HEK293T (cell line): ENCODE measurements at regions not wholly inside any gene's neighbourhood (a gene's known extent, or its start where the extent isn't known, plus 50 kb on each side); places are given as distances from the start of the nearest gene placed in this dataset.

ENCODE experiments used
- CTCF ChIA-PET: fragments of 350-600 bp; formaldehyde crosslinking; extraction: SDS; loops from one replicate; lab custom pipeline; 2021; ENCODE audit warnings: antibody characterized with exemption, inconsistent platforms; lab: Yijun Ruan, JAX
- POLR2A ChIA-PET: fragments of 350-600 bp; formaldehyde crosslinking; extraction: SDS; loops from one replicate; lab custom pipeline; 2020; ENCODE audit warnings: antibody characterized with exemption, inconsistent platforms; lab: Yijun Ruan, JAX
- DNase-seq: peaks from one replicate; pipeline ENCODE4 v3.0.0; 2012; ENCODE audit warnings: mixed read lengths; ENCODE audit errors: extremely low spot score
- ARNT ChIP-seq: fragments of 450-650 bp; IDR thresholded peaks from 2 replicates; pipeline ENCODE4 v1.6.1; 2017; ENCODE audit warnings: mild to moderate bottlenecking
- BHLHE40 ChIP-seq: fragments of 450-650 bp; IDR thresholded peaks from 2 replicates; pipeline ENCODE4 v1.6.1; 2016; ENCODE audit warnings: mild to moderate bottlenecking, moderate library complexity, borderline replicate concordance
- CTBP1 ChIP-seq: fragments of 450-650 bp; IDR thresholded peaks from 2 replicates; pipeline ENCODE4 v1.6.1; 2016; ENCODE audit warnings: borderline replicate concordance
- ELF4 ChIP-seq: fragments of 450-650 bp; IDR thresholded peaks from 2 replicates; pipeline ENCODE4 v1.6.1; 2017; ENCODE audit warnings: antibody characterized with exemption
- FOXA1 ChIP-seq: fragments of 450-650 bp; IDR thresholded peaks from 2 replicates; pipeline ENCODE4 v1.6.1; 2016; ENCODE audit warnings: mild to moderate bottlenecking
- FOXK2 ChIP-seq: fragments of 450-650 bp; IDR thresholded peaks from 2 replicates; pipeline ENCODE4 v1.6.1; 2016; ENCODE audit warnings: mild to moderate bottlenecking
- FOXM1 ChIP-seq: fragments of 450-650 bp; IDR thresholded peaks from 2 replicates; pipeline ENCODE4 v1.6.1; 2017; ENCODE audit warnings: mild to moderate bottlenecking, borderline replicate concordance
- HDGF ChIP-seq: fragments of 450-650 bp; IDR thresholded peaks from 2 replicates; pipeline ENCODE4 v1.6.1; 2017; ENCODE audit warnings: antibody characterized with exemption, borderline replicate concordance
- L3MBTL2 ChIP-seq: fragments of 450-650 bp; conservative IDR thresholded peaks from 2 replicates; pipeline ENCODE4 v1.6.1; 2016; ENCODE audit warnings: mild to moderate bottlenecking
- LEF1 ChIP-seq: fragments of 450-650 bp; IDR thresholded peaks from 2 replicates; pipeline ENCODE4 v1.6.1; 2017; ENCODE audit warnings: mild to moderate bottlenecking, borderline replicate concordance
- NFRKB ChIP-seq: fragments of 450-650 bp; IDR thresholded peaks from 2 replicates; pipeline ENCODE4 v1.6.1; 2016; ENCODE audit warnings: mild to moderate bottlenecking, moderate library complexity
- PKNOX1 ChIP-seq: fragments of 450-650 bp; IDR thresholded peaks from 2 replicates; pipeline ENCODE4 v1.6.1; 2016
- SP1 ChIP-seq: fragments of 450-650 bp; IDR thresholded peaks from 2 replicates; pipeline ENCODE4 v1.6.1; 2017
- SUZ12 ChIP-seq: fragments of 450-650 bp; IDR thresholded peaks from 2 replicates; pipeline ENCODE4 v1.6.1; 2016; ENCODE audit warnings: mild to moderate bottlenecking
- TARDBP ChIP-seq: fragments of 450-650 bp; IDR thresholded peaks from 2 replicates; pipeline ENCODE4 v1.6.1; 2016
- ZNF384 ChIP-seq: fragments of 450-650 bp; IDR thresholded peaks from 2 replicates; pipeline ENCODE4 v1.6.1; 2016

- ChIA-PET CTCF (no interaction called here), POLR2A (no interaction called here)
- TF ChIP-seq SUZ12 (no peak), L3MBTL2 (no peak), FOXM1 (no peak), ARNT (no peak), CTBP1 (no peak), NFRKB (no peak), SP1 (no peak), FOXA1 (no peak), FOXK2 (no peak), ELF4 (no peak), PKNOX1 (no peak), HDGF (no peak), BHLHE40 (no peak), ZNF384 (no peak), LEF1 (no peak), TARDBP (no peak)
- DNase-seq = no peak
Measured at GRCh38 chr11:92129811-92130210, 94.8 kb upstream of the FAT3 start.

GRCh38 chr11:92128026-92128425 is 96.6 kb upstream of the FAT3 start:
- DNase-seq = no peak
- CTCF ChIA-PET = no interaction called here
- no peak for TF ChIP-seq PKNOX1
- TF ChIP-seq HDGF = no peak
- TF ChIP-seq SP1 = no peak
- no peak for TF ChIP-seq ELF4
- no peak for TF ChIP-seq NFRKB
- TF ChIP-seq ARNT = no peak
- TF ChIP-seq FOXA1 = no peak
- TF ChIP-seq L3MBTL2 = no peak
- TF ChIP-seq TARDBP = no peak
- TF ChIP-seq BHLHE40 = no peak
- no peak for TF ChIP-seq FOXM1
- no peak for TF ChIP-seq SUZ12
- POLR2A ChIA-PET = no interaction called here

GRCh38 chr11:92125321-92125720 is 99.3 kb upstream of the FAT3 start:
- TF ChIP-seq L3MBTL2 (no peak), ZNF384 (no peak), BHLHE40 (no peak), SUZ12 (no peak), LEF1 (no peak), ARNT (no peak), PKNOX1 (no peak), TARDBP (no peak), NFRKB (no peak)
- ChIA-PET POLR2A (no interaction called here), CTCF (no interaction called here)
- DNase-seq = no peak

GRCh38 chr11:92123540-92123939 is 101.1 kb upstream of the FAT3 start:
- CTCF ChIA-PET = no interaction called here
- no peak for DNase-seq
- POLR2A ChIA-PET = no interaction called here
- no peak for TF ChIP-seq BHLHE40
- no peak for TF ChIP-seq CTBP1
- no peak for TF ChIP-seq ARNT
- TF ChIP-seq TARDBP = no peak
- no peak for TF ChIP-seq HDGF
- no peak for TF ChIP-seq SP1
- no peak for TF ChIP-seq LEF1
- no peak for TF ChIP-seq FOXM1
- TF ChIP-seq FOXK2 = no peak
- no peak for TF ChIP-seq SUZ12
- no peak for TF ChIP-seq ZNF384
- no peak for TF ChIP-seq L3MBTL2
- no peak for TF ChIP-seq PKNOX1
- no peak for TF ChIP-seq NFRKB
- TF ChIP-seq ELF4 = no peak
- TF ChIP-seq FOXA1 = no peak

- POLR2A ChIA-PET = no interaction called here
- no peak for DNase-seq
- TF ChIP-seq ARNT = no peak
- TF ChIP-seq BHLHE40 = no peak
- no peak for TF ChIP-seq LEF1
- TF ChIP-seq SUZ12 = no peak
- TF ChIP-seq ELF4 = no peak
- no peak for TF ChIP-seq L3MBTL2
- TF ChIP-seq CTBP1 = no peak
- TF ChIP-seq HDGF = no peak
- no peak for TF ChIP-seq FOXA1
- no peak for TF ChIP-seq PKNOX1
- no peak for TF ChIP-seq TARDBP
- no peak for TF ChIP-seq SP1
- no peak for TF ChIP-seq FOXM1
- no peak for TF ChIP-seq ZNF384
- no peak for TF ChIP-seq FOXK2
- TF ChIP-seq NFRKB = no peak
- CTCF ChIA-PET = no interaction called here
Measured at GRCh38 chr11:92122561-92122960, 102.1 kb upstream of the FAT3 start.
